ENCODE measurements at regions not wholly inside any gene's neighbourhood (a gene's known extent, or its start where the extent isn't known, plus 50 kb on each side); places are given as distances from the start of the nearest gene placed in this dataset.
A peak's percentile ranks its signal among the peaks of the same experiment; 100 is the strongest.

- DNase-seq, result no peak
These were observed 233.3 kb downstream of the CTTN start for GRCh38 chr11:70631624-70632047.

- no peak for DNase-seq
These were observed 235.3 kb downstream of the CTTN start for GRCh38 chr11:70633610-70634009.

DNA sequence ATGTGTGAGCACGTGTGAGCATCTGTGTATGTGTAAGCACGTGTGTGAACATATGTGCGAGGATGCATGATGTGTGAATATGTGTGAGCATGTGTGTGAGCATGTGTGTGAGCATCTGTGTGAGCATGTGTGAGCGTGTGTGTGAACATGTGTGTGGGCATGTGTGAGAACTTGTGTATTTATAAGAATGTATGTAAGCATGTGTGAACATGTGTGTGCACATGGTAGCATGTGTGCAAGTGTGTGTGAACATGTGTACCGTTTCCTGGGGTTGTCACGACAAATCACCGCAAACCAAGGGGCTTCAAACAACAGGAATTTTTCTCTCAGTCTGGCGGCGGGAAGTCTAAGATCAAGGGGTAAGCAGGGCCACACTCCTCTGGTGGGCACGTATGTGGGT lies 238.3 kb downstream of the CTTN start:
- DNase-seq, result no peak

GRCh38 chr11:70637186-70637800 lies 239.0 kb downstream of the CTTN start:
- DNase-seq, result no peak

GRCh38 chr11:70637949-70638583 lies 239.7 kb downstream of the CTTN start:
- no peak for DNase-seq

- no peak for DNase-seq
These were observed 242.1 kb downstream of the CTTN start for GRCh38 chr11:70640408-70640807.

GRCh38 chr11:70641369-70641768 lies 243.0 kb downstream of the CTTN start:
- DNase-seq, result no peak

DNA sequence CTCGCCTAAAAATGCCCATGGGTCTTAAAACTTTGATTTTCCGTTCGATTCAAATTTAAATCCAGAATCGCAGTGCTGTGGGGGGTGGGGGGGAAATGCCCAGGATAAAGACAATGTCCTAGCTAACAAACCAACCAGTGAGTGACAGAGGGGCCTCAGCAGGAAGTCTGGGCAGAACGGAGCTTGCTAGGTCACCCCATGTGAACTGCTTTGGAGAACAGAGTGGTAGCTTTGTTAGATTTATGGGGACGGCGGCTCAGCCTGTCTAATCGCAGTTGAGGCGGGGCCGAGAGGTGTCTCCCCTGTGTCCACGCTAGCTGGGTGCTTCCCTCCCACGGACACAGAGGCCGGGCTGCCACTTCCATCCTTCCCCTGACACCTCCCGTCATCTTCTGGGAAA lies 243.9 kb downstream of the CTTN start:
- no peak for DNase-seq

GRCh38 chr11:70643642-70644041 lies 245.3 kb downstream of the CTTN start:
- no peak for DNase-seq

DNA sequence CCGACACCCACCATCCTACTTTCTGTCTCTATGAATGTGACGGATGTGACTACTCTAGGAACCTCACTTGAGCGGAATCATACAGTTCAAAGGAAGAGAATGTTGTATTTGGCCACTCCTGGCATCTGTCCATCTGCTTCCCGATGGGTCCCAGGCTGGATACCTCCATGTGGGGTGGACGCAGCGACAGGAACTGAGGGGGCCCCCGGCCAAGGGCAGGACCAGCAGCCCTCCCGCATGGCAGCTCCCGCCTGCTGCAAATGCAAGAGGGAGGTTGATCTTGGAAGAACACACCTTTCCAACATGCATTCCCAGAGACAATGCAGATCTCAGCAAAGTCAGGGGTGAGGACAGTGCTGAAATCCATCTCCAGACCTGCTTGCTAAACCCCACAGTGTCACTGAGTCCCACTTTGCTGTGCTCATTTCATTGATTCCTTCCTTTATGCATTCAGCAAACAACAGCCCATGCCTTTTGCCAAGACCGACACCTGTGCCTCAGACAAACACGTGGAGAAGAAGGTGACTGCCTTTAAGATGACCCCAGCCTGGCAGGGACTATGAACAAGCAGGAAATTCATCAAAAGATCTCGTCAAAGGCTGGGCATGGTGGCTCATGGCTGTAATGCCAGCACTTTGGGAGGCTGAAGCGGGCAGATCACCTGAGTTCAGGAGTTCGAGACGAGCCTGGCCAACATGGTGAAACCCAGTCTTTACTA lies 246.2 kb downstream of the CTTN start:
- DNase-seq, result no peak

- DNase-seq, result no peak
These were observed 247.2 kb downstream of the CTTN start for GRCh38 chr11:70645537-70645936.

DNA sequence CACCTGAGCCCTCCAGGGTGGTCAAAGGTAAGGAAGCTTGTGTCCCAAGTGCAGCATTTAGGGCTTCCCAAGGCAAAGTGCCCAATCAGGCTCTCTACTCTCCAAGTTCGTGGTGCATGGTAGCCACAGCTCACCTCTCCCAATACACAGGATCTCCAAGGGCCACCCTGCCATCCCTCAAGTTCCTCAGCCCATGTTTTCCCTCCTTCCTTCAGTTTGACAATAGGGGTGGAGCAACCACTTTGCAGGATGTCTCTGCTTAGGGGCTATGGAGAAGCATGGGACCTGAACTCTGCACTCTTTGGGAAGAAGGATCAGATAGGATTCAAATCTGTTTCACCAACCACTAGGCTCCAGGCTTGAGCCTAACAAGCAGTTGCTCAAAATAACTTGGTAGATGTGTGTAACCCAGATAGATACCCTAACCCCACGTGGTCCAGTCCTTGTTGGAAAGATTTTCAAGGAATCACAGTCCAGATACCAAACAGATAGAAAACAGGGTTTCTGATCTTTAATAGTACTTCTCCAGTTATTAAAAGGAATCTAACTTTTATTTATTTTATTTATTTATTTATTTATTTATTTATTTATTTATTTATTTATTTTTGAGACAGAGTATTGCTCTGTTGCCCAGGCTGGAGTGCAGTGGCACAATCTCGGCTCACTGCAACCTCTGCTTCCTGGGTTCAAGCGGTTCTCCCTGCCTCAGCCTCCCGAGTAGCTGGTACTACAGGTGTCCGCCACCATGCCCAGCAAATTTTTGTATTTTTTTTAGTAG lies 248.1 kb downstream of the CTTN start:
- DNase-seq, result no peak

- DNase-seq, result no peak
These were observed 249.1 kb downstream of the CTTN start for GRCh38 chr11:70647188-70648166.

GRCh38 chr11:70650075-70650909 lies 252.0 kb downstream of the CTTN start:
- peak; percentile 57 for DNase-seq

DNA sequence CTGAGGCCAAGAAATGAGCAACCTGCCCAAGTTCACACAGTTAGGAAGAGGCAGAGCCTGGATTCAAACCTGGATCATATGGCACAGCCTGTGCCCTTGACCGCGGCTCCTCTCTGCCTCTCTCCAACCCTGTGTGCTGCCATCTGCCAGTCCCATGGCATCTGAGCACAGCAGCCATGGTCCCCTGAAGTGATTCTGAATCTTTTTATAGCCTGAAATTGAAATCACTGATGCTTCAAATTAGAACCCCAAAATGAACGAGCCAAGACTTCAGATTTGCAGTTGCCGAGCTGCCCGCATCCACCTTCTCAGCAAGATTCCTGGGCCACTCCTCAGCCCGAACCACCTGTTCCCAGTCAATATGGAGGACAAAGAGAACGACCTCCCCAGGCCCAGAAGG lies 252.7 kb downstream of the CTTN start:
- no peak for DNase-seq

- DNase-seq, result no peak
These were observed 255.7 kb downstream of the CTTN start for GRCh38 chr11:70654016-70654415.

DNA sequence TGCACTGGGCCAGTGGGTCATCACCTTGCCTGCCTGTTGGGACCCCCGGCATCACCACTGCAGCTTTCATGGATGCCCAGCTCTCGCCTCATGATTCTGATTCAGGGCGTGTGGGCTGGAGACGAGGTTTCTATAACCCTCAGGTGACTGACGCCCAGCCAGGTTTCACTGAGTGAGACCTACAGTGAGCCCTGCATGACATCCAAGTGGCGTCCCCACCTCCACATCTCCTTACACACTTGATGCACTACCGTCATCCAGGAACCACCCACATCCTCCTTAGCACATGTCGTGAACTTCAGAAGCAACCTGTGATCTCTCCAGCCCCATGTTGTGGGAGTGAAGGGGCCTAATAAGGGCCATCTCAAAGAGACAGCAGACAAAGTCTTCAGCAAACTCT lies 257.5 kb downstream of the CTTN start:
- no peak for DNase-seq

GRCh38 chr11:70656252-70656651 lies 257.9 kb downstream of the CTTN start:
- DNase-seq, result no peak

DNA sequence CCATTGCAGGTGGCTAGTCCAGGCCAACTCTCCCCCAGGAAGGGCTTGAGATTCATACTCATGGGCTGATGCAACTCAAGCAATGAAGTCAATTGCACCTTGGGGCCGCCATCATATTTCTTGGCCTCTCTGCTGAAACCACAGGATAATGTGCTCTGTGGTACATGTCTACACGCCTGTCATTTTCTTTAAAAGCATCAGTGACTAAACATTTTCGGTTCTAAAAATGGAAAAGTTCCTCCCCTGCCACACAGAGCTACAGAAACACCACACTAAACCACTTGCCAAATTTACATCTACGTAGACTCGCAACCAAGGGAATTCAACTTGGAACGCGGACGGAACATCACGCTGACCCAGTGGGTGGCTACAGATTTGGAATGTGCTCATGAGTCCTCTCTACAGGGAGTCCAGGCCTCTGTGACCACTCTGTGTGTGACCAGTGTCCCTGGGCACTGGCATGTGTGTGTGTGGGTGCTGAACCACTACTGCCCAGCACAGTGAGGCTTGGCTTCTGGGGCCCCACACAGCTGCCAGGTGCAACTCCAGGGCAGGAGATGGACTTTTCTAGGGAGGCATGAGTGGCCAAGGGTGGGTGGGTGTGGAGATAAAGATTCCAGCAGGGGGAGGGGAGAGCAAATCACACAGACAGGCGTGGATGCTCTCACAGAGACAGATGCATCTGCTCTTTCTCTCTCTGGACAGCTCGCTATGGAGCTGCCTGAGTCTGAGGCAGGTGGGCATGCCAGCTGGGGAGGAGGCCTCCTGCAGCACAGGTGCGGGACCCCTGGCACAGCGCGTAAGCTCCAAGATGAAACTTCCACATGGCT lies 261.9 kb downstream of the CTTN start:
- DNase-seq, result no peak

DNA sequence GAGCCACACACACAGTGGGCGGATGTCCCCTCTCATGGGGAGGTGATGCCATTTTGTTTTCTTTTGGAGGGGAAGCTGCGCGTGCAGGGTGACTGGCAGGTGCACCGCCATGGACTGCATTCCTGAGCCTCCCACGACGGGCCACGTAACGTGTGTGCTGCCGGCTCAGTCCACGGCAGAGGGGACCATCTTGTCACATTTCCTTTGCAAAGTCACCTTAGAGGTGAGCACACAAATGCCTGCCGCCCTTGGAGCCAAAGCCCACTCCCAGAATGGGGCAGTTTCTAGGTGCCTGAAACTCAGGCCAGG lies 262.5 kb downstream of the CTTN start:
- no peak for DNase-seq

All from activated CD4-positive, alpha-beta T cell treated with anti-CD3 and anti-CD28 coated beads for 48 hours (primary cell).